ENCODE measurements at regions not wholly inside any gene's neighbourhood (a gene's known extent, or its start where the extent isn't known, plus 50 kb on each side); places are given as distances from the start of the nearest gene placed in this dataset.

DNA sequence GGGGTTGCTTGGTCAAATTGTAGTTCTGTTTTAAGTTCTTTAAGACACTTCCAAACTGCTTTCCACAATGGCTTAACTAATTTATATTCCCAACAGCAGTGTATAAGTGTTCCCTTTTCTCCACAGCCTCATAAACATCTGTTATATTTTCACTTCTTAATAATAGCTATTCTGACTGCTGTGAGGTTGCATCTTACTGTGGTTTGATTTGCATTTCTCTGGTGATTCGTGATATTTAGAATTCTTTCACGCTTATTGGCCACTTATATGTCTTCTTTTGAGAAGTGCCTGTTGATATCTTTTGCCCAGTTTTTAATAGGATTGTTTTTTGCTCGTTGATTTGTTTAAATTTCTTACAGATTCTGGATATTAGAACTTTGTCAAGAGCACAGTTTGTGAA, 278.6 kb upstream of the ITM2A start:
- DNase-seq (ENCODE audit: low read depth): no peak
- TF ChIP-seq, protein P1, sequence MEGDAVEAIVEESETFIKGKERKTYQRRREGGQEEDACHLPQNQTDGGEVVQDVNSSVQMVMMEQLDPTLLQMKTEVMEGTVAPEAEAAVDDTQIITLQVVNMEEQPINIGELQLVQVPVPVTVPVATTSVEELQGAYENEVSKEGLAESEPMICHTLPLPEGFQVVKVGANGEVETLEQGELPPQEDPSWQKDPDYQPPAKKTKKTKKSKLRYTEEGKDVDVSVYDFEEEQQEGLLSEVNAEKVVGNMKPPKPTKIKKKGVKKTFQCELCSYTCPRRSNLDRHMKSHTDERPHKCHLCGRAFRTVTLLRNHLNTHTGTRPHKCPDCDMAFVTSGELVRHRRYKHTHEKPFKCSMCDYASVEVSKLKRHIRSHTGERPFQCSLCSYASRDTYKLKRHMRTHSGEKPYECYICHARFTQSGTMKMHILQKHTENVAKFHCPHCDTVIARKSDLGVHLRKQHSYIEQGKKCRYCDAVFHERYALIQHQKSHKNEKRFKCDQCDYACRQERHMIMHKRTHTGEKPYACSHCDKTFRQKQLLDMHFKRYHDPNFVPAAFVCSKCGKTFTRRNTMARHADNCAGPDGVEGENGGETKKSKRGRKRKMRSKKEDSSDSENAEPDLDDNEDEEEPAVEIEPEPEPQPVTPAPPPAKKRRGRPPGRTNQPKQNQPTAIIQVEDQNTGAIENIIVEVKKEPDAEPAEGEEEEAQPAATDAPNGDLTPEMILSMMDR (IDR thresholded peaks at IDR 0.05; ENCODE audit: insufficient read depth, low read depth, low read length, missing control alignments): no peak
- no peak overlapping the region for H3K4me3 ChIP-seq (ENCODE audit: low read length)

GRCh38 chrX:79631526-79631925, 264.4 kb upstream of the ITM2A start:
- no peak overlapping the region for H3K4me3 ChIP-seq (ENCODE audit: low read length)
- TF ChIP-seq, protein P1 (IDR thresholded peaks at IDR 0.05; ENCODE audit: insufficient read depth, low read depth, low read length, missing control alignments): no peak
- DNase-seq (ENCODE audit: low read depth): no peak

DNA sequence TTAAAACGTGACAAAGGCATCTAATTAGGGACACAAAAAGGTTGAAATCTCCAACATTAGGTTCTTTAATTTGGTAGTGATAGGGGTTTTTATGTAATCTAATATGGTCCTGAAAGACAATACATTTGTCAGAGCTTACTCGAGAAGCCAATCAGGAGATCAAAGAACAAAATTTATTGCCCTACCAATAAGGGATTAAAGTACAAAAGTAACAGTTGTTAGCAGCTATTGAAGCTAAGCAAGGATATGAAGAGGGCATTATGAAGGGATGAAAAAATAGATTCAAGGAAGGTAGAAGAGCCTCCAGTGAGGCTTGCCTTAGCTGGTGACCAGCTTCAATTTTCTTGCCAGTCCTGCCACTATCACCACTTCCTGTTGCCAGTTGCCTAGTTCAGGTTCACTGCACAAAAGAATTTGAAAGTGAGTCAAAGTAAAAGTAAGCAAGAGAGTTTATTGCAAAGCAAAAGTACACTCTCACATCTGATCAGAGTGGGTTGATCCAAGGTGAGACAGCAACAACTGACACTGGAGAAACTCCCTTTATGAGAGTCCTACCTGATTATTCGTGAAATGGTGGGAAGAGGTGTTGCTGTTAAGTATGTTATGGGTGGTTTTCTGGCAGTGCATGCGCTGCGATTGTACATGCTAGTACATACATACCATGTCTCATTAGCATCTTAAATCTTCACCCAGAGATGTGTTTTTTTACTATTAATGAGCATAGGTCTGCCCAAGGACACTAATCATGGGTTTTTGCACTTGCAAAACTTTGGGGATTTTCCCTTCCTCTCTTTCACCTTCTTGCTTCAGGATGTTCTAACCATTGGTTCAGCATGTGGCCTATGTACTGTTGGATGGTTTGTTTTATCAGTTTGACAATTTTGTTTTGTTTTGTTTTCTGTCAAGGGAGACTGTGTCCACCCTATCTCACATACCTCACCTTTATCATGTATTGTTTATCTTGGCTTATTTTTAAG, 263.2 kb upstream of the ITM2A start:
- TF ChIP-seq, protein P1 (IDR thresholded peaks at IDR 0.05; ENCODE audit: insufficient read depth, low read depth, low read length, missing control alignments): no peak
- no peak for DNase-seq (ENCODE audit: low read depth)

DNA sequence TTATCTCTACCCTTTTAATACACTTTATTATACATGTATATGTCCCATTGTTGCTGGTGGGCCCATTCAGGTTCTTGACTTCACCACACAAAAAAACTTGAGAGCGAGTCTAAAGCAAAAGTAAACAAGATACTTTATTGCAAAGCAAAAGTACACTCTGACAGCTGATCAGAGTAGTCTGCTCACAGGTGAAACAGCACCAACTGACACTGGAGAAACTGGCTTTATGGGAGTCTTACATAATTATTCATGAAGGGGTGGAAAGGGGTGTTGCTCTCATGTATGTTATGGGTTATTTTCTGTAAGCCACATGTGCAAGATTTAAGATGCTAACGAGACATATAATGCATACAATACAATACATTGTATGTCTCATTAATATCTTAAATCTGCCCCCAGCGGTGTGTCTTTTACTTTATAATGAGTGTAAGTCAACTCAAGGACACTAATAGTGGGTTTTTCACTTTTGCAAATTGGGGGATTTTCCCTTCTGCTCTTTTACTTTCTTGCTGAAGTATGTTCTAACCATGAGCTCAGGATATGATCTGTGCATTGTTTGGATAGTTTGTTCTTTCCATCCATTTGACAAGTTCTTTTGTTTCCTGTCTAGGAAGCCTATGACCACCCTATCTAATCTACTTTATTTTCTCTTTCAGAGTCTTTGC, 256.1 kb upstream of the ITM2A start:
- DNase-seq (ENCODE audit: low read depth): no peak
- no peak overlapping the region for H3K4me3 ChIP-seq (ENCODE audit: low read length)
- TF ChIP-seq, protein P1 (IDR thresholded peaks at IDR 0.05; ENCODE audit: insufficient read depth, low read depth, low read length, missing control alignments): no peak

More for the DNA sequence above, 263.2 kb upstream of the ITM2A start:
- H3K4me3 ChIP-seq (ENCODE audit: low read length): no peak overlapping the region

GRCh38 chrX:79618280-79618679, 251.1 kb upstream of the ITM2A start:
- no peak for DNase-seq (ENCODE audit: low read depth)
- TF ChIP-seq, protein P1 (IDR thresholded peaks at IDR 0.05; ENCODE audit: insufficient read depth, low read depth, low read length, missing control alignments): no peak
- H3K4me3 ChIP-seq (ENCODE audit: low read length): no peak overlapping the region

DNA sequence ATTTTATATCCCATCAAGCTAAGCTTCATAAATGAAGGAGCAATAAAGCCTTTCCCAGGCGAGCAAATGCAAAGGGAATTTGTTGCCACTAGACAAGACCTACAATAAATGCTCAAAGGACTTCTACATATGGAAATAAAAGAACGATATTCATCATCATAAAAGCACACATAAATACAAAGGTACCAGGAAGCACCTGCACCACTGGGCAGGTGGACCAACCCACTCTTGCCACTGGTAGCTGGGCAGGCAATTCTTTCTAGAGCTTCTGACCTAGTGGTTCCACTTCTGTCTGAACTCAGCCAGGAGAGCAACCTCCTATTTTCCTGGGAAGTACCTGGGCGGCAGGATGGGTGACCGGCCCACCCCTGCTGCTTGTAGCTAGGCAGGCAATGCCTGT, 237.2 kb upstream of the ITM2A start:
- no peak for DNase-seq (ENCODE audit: low read depth)
- H3K4me3 ChIP-seq (ENCODE audit: low read length): no peak overlapping the region
- TF ChIP-seq, protein P1 (IDR thresholded peaks at IDR 0.05; ENCODE audit: insufficient read depth, low read depth, low read length, missing control alignments): no peak

Data from epithelial cell of esophagus (primary cell).